IPS-18c (cell line): ENCODE measurements at regions not wholly inside any gene's neighbourhood (a gene's known extent, or its start where the extent isn't known, plus 50 kb on each side); places are given as distances from the start of the nearest gene placed in this dataset.
A peak's percentile ranks its signal among the peaks of the same experiment; 100 is the strongest.

Source experiments
- H3K4me3 ChIP-seq: 2 replicates; pipeline ENCODE4 v1.7.0; 2013; ENCODE audit warnings: low read depth, mild to moderate bottlenecking, low read length, moderate library complexity; ENCODE audit not compliant: insufficient read depth
- H3K9me3 ChIP-seq: one replicate; pipeline ENCODE4 v1.6.1; 2013; ENCODE audit warnings: mild to moderate bottlenecking, low read length, moderate library complexity; ENCODE audit not compliant: control insufficient read depth, insufficient read depth

- Histone ChIP-seq H3K9me3 (no peaks in the 10 kb centered on the region), H3K4me3 (no peak overlapping the region)
Observed at GRCh38 chr16:63618896-63619485, 1502.9 kb downstream of the CDH11 start.

- Histone ChIP-seq H3K4me3 (peak overlapping the region; percentile 56), H3K9me3 (no peaks in the 10 kb centered on the region)
Observed at GRCh38 chr16:63617990-63618763, 1503.7 kb downstream of the CDH11 start.

GRCh38 chr16:63617047-63617989, 1504.5 kb downstream of the CDH11 start:
- H3K4me3 ChIP-seq: peak overlapping the region; percentile 56
- no peaks in the 10 kb centered on the region for H3K9me3 ChIP-seq

GRCh38 chr16:63614429-63614828, 1507.4 kb downstream of the CDH11 start:
- no peaks in the 10 kb centered on the region for H3K9me3 ChIP-seq
- H3K4me3 ChIP-seq: no peak overlapping the region

- Histone ChIP-seq H3K9me3 (no peaks in the 10 kb centered on the region), H3K4me3 (no peak overlapping the region)
Observed at GRCh38 chr16:63613701-63614100, 1508.2 kb downstream of the CDH11 start.

- Histone ChIP-seq H3K4me3 (no peak overlapping the region), H3K9me3 (no peaks in the 10 kb centered on the region)
Observed at GRCh38 chr16:63612462-63613227, 1509.2 kb downstream of the CDH11 start.

- Histone ChIP-seq H3K9me3 (no peaks in the 10 kb centered on the region), H3K4me3 (no peak overlapping the region)
Observed at GRCh38 chr16:63606778-63607177, 1515.1 kb downstream of the CDH11 start.

GRCh38 chr16:63602206-63602927, 1519.5 kb downstream of the CDH11 start:
- Histone ChIP-seq H3K9me3 (no peaks in the 10 kb centered on the region), H3K4me3 (no peak overlapping the region)

GRCh38 chr16:63596716-63597115, 1525.1 kb downstream of the CDH11 start:
- Histone ChIP-seq H3K4me3 (no peak overlapping the region), H3K9me3 (no peaks in the 10 kb centered on the region)

- Histone ChIP-seq H3K4me3 (no peak overlapping the region), H3K9me3 (no peaks in the 10 kb centered on the region)
Observed at GRCh38 chr16:63592852-63593251, 1529.0 kb downstream of the CDH11 start.

GRCh38 chr16:63581570-63581969, 1540.3 kb downstream of the CDH11 start:
- no peaks in the 10 kb centered on the region for H3K9me3 ChIP-seq
- no peak overlapping the region for H3K4me3 ChIP-seq

GRCh38 chr16:63578791-63579190, 1542.6 kb upstream of the CDH8 start:
- H3K9me3 ChIP-seq: no peaks in the 10 kb centered on the region
- H3K4me3 ChIP-seq: no peak overlapping the region

GRCh38 chr16:63577891-63578290, 1541.7 kb upstream of the CDH8 start:
- Histone ChIP-seq H3K9me3 (no peaks in the 10 kb centered on the region), H3K4me3 (no peak overlapping the region)

- no peak overlapping the region for H3K4me3 ChIP-seq
- no peaks in the 10 kb centered on the region for H3K9me3 ChIP-seq
Observed at GRCh38 chr16:63575041-63575440, 1538.8 kb upstream of the CDH8 start.

GRCh38 chr16:63568164-63568563, 1531.9 kb upstream of the CDH8 start:
- no peak overlapping the region for H3K4me3 ChIP-seq
- H3K9me3 ChIP-seq: no peaks in the 10 kb centered on the region

- Histone ChIP-seq H3K4me3 (no peak overlapping the region), H3K9me3 (no peaks in the 10 kb centered on the region)
Observed at GRCh38 chr16:63563819-63564505, 1527.7 kb upstream of the CDH8 start.
